PFSK-1 (cell line): ENCODE measurements at regions not wholly inside any gene's neighbourhood (a gene's known extent, or its start where the extent isn't known, plus 50 kb on each side); places are given as distances from the start of the nearest gene placed in this dataset.

ENCODE experiments used
- POLR2AphosphoS5 ChIP-seq: IDR thresholded peaks from 2 replicates; pipeline ENCODE4 v1.6.1; 2012; ENCODE audit warnings: low read depth, mild to moderate bottlenecking, control low read depth, low read length, moderate library complexity
- TF ChIP-seq, protein P1 (sequence below), 2 experiments: IDR thresholded peaks; 2 replicates each; pipeline versions ENCODE4 v1.6.1 to v1.8.0; 2011 to 2012; ENCODE audit warnings: low read depth in 2 of 2, low read length in 2 of 2, control low read depth in 1 of 2, inconsistent platforms in 1 of 2, mild to moderate bottlenecking in 1 of 2, moderate library complexity in 1 of 2; ENCODE audit not compliant: insufficient read depth in 1 of 2

DNA sequence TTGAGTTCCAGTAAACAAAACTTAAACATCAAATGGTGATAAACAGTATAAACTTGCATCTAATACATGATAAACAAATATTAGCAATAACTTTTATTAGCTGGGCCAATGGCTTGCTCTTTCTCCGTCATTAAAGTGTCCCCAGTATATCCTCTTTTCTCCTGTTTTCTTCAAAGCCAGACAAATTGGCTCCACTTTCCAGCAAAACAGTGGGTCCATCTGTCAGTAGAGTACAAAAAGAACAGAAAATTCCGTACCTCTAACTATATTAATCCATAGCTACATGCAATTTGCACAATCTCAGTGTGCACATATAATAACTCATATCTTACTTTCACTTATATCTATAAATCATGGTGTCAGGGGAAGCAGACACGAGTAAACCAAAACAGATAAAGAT is 678.0 kb upstream of the SPRY2 start:
- TF ChIP-seq POLR2AphosphoS5: no peak
- TF ChIP-seq, protein P1, sequence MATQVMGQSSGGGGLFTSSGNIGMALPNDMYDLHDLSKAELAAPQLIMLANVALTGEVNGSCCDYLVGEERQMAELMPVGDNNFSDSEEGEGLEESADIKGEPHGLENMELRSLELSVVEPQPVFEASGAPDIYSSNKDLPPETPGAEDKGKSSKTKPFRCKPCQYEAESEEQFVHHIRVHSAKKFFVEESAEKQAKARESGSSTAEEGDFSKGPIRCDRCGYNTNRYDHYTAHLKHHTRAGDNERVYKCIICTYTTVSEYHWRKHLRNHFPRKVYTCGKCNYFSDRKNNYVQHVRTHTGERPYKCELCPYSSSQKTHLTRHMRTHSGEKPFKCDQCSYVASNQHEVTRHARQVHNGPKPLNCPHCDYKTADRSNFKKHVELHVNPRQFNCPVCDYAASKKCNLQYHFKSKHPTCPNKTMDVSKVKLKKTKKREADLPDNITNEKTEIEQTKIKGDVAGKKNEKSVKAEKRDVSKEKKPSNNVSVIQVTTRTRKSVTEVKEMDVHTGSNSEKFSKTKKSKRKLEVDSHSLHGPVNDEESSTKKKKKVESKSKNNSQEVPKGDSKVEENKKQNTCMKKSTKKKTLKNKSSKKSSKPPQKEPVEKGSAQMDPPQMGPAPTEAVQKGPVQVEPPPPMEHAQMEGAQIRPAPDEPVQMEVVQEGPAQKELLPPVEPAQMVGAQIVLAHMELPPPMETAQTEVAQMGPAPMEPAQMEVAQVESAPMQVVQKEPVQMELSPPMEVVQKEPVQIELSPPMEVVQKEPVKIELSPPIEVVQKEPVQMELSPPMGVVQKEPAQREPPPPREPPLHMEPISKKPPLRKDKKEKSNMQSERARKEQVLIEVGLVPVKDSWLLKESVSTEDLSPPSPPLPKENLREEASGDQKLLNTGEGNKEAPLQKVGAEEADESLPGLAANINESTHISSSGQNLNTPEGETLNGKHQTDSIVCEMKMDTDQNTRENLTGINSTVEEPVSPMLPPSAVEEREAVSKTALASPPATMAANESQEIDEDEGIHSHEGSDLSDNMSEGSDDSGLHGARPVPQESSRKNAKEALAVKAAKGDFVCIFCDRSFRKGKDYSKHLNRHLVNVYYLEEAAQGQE (IDR thresholded peaks at IDR 0.05; ENCODE audit: insufficient read depth in 1 of 2, low read depth in 2 of 2, low read length in 2 of 2): no peak
